OCI-LY1 (cell line): ENCODE measurements at regions not wholly inside any gene's neighbourhood (a gene's known extent, or its start where the extent isn't known, plus 50 kb on each side); places are given as distances from the start of the nearest gene placed in this dataset.
"Not testable (repeated sequence)": the region's sequence is repeated elsewhere in the genome, so short reads cannot be mapped to it uniquely, and the experiment has no call there.

ENCODE experiments used
- CTCF ChIP-seq: fragments of 200-600 bp; sonication (generic), shearing (Covaris generic); IDR thresholded peaks from 2 replicates; pipeline ENCODE4 v1.5.1; 2017; ENCODE audit warnings: mild to moderate bottlenecking, antibody characterized with exemption, low read length, moderate library complexity, mixed read lengths
- EZH2 ChIP-seq: fragments of 200-600 bp; sonication (generic), shearing (Covaris generic); IDR thresholded peaks from 2 replicates; pipeline ENCODE4 v1.8.0; 2017; ENCODE audit warnings: borderline replicate concordance, mixed run types, mild to moderate bottlenecking, antibody characterized with exemption, low read length, moderate library complexity, mixed read lengths

- TF ChIP-seq CTCF, EZH2: not testable (repeated sequence)
Measured at GRCh38 chr5:118569596-118569995, 418.8 kb downstream of the DTWD2 start.
